22Rv1 (cell line): ENCODE measurements at regions not wholly inside any gene's neighbourhood (a gene's known extent, or its start where the extent isn't known, plus 50 kb on each side); places are given as distances from the start of the nearest gene placed in this dataset.

Experiments
- ZFX ChIP-seq: fragments of 450-650 bp; IDR thresholded peaks from 2 replicates; pipeline ENCODE4 v1.6.1; 2017; ENCODE audit warnings: antibody characterized with exemption, borderline replicate concordance
- TF ChIP-seq, protein P1 (sequence below): fragments of 450-650 bp; IDR thresholded peaks from 2 replicates; pipeline ENCODE4 v1.5.1; 2017; ENCODE audit warnings: mild to moderate bottlenecking

GRCh38 chr10:64054392-64054791 is 533.2 kb downstream of the REEP3 start:
- TF ChIP-seq, protein P1, sequence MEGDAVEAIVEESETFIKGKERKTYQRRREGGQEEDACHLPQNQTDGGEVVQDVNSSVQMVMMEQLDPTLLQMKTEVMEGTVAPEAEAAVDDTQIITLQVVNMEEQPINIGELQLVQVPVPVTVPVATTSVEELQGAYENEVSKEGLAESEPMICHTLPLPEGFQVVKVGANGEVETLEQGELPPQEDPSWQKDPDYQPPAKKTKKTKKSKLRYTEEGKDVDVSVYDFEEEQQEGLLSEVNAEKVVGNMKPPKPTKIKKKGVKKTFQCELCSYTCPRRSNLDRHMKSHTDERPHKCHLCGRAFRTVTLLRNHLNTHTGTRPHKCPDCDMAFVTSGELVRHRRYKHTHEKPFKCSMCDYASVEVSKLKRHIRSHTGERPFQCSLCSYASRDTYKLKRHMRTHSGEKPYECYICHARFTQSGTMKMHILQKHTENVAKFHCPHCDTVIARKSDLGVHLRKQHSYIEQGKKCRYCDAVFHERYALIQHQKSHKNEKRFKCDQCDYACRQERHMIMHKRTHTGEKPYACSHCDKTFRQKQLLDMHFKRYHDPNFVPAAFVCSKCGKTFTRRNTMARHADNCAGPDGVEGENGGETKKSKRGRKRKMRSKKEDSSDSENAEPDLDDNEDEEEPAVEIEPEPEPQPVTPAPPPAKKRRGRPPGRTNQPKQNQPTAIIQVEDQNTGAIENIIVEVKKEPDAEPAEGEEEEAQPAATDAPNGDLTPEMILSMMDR, result no peak
- no peak for TF ChIP-seq ZFX
